ENCODE measurements at regions not wholly inside any gene's neighbourhood (a gene's known extent, or its start where the extent isn't known, plus 50 kb on each side); places are given as distances from the start of the nearest gene placed in this dataset.
"Not testable (repeated sequence)": the region's sequence is repeated elsewhere in the genome, so short reads cannot be mapped to it uniquely, and the experiment has no call there.

DNA sequence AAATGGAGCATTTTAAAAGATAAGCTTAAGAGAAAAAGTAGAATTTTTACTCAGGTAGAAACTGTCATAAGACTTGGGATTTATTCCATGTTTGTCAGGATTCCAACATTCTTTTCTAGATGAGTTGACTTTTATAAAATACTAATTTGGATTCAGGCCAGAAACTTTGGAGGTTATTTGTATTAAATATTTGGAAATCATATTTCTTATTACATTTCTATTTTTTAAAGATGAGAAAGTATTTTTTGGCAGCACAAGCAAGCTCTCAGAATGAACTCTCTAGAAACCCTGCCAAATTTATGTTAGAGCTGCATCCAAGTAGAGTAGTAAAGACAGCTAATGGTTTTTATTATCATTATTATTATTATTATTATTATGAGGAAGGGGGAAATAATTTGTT lies 1014.9 kb upstream of the GJE1 start:
- no peaks in the 10 kb centered on the region for H3K4me1 Mint-ChIP-seq (ENCODE audit: low read depth)
- no peak overlapping the region for H3K27ac Mint-ChIP-seq
- no peaks in the 10 kb centered on the region for H3K9me3 Mint-ChIP-seq (ENCODE audit: low read depth)
- H3K36me3 Mint-ChIP-seq, result no peaks in the 10 kb centered on the region
- no peak overlapping the region for H3K4me3 Mint-ChIP-seq
- no peaks in the 10 kb centered on the region for H3K27me3 Mint-ChIP-seq

DNA sequence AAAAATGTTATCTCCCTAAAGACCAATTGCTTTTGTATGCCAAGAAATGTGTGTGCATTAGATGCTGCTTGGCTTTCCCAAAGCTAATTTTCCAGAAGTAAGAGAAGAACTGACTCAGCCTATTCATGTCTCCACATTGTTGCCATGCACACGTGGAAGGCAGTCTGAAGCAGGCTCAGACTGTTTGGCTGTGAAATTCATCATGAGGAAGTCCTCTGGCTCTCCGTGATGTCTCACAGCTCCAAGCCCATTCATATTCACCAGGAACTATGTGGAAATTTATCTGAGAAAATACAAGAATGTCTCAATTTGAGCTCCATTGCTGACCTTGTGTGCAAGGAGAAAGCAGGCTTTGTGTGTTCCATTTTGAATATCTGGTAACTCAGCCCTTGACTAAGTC lies 1022.2 kb upstream of the GJE1 start:
- Mint-ChIP-seq H3K9me3 (ENCODE audit: low read depth) (no peaks in the 10 kb centered on the region), H3K36me3 (no peaks in the 10 kb centered on the region), H3K27me3 (no peaks in the 10 kb centered on the region), H3K4me3 (no peak overlapping the region), H3K4me1 (ENCODE audit: low read depth) (no peaks in the 10 kb centered on the region), H3K27ac (no peak overlapping the region)

GRCh38 chr6:141107591-141108160 lies 1025.0 kb upstream of the GJE1 start:
- Mint-ChIP-seq H3K27me3 (no peaks in the 10 kb centered on the region), H3K27ac (no peak overlapping the region), H3K4me3 (no peak overlapping the region), H3K36me3 (no peaks in the 10 kb centered on the region), H3K9me3 (ENCODE audit: low read depth) (peaks cover 5% of the 10 kb centered on the region), H3K4me1 (ENCODE audit: low read depth) (no peaks in the 10 kb centered on the region)

DNA sequence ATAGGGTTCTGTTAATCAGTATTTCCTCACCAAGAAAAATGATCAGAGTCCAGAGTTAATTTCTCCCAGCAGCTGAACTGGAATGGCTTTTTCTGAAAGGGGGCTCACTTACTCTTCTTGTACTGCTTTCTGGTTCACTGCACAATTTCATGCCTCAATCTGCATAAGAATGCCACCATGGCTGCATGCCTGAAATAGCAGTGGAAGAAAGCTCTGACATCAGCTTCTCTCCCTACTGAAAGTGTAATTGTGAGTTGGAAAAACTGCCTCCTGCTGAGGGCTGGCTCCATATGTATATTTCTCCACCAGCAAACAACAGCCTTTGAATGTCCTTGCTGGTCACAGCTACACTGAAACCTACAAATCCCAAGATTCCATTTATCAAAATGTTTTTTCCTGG lies 1027.2 kb upstream of the GJE1 start:
- Mint-ChIP-seq H3K4me1 (ENCODE audit: low read depth) (no peaks in the 10 kb centered on the region), H3K9me3 (ENCODE audit: low read depth) (peaks cover 5% of the 10 kb centered on the region), H3K27ac (no peak overlapping the region), H3K36me3 (no peaks in the 10 kb centered on the region), H3K4me3 (no peak overlapping the region), H3K27me3 (no peaks in the 10 kb centered on the region)

- peaks cover 4% of the 10 kb centered on the region for H3K27me3 Mint-ChIP-seq
- no peaks in the 10 kb centered on the region for H3K4me1 Mint-ChIP-seq (ENCODE audit: low read depth)
- no peak overlapping the region for H3K27ac Mint-ChIP-seq
- no peak overlapping the region for H3K4me3 Mint-ChIP-seq
- peaks cover 5% of the 10 kb centered on the region for H3K9me3 Mint-ChIP-seq (ENCODE audit: low read depth)
- no peaks in the 10 kb centered on the region for H3K36me3 Mint-ChIP-seq
These were observed 1029.5 kb upstream of the GJE1 start for GRCh38 chr6:141103246-141103645.

- H3K36me3 Mint-ChIP-seq, result no peaks in the 10 kb centered on the region
- no peaks in the 10 kb centered on the region for H3K9me3 Mint-ChIP-seq (ENCODE audit: low read depth)
- no peaks in the 10 kb centered on the region for H3K4me1 Mint-ChIP-seq (ENCODE audit: low read depth)
- no peak overlapping the region for H3K27ac Mint-ChIP-seq
- H3K4me3 Mint-ChIP-seq, result no peak overlapping the region
- peaks cover 4% of the 10 kb centered on the region for H3K27me3 Mint-ChIP-seq
These were observed 1035.3 kb upstream of the GJE1 start for GRCh38 chr6:141097471-141097870.

DNA sequence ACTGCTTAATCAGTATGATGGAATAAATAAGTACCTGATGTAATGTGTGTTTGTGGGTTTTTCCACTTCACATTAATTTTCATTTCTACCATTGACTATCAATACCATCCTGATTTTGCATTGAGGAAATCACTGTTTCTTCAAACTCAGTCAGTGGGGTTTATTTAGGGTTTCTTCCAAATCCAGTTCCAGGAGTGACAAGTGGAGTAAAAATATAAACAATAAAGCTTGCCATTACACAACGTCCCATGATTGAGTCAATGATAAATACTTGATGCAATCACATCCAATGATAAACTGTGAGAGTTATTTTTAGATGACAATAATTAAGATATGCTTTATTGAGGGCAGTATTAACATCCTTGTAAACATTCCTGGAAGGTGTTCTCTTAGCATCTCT lies 1037.4 kb upstream of the GJE1 start:
- Mint-ChIP-seq H3K4me1 (ENCODE audit: low read depth) (no peaks in the 10 kb centered on the region), H3K27ac (no peak overlapping the region), H3K27me3 (peaks cover 4% of the 10 kb centered on the region), H3K36me3 (no peaks in the 10 kb centered on the region), H3K9me3 (ENCODE audit: low read depth) (no peaks in the 10 kb centered on the region), H3K4me3 (no peak overlapping the region)

- no peak overlapping the region for H3K27ac Mint-ChIP-seq
- no peaks in the 10 kb centered on the region for H3K9me3 Mint-ChIP-seq (ENCODE audit: low read depth)
- no peak overlapping the region for H3K4me3 Mint-ChIP-seq
- no peaks in the 10 kb centered on the region for H3K27me3 Mint-ChIP-seq
- no peaks in the 10 kb centered on the region for H3K4me1 Mint-ChIP-seq (ENCODE audit: low read depth)
- H3K36me3 Mint-ChIP-seq, result no peaks in the 10 kb centered on the region
These were observed 1044.6 kb upstream of the GJE1 start for GRCh38 chr6:141088171-141088570.

DNA sequence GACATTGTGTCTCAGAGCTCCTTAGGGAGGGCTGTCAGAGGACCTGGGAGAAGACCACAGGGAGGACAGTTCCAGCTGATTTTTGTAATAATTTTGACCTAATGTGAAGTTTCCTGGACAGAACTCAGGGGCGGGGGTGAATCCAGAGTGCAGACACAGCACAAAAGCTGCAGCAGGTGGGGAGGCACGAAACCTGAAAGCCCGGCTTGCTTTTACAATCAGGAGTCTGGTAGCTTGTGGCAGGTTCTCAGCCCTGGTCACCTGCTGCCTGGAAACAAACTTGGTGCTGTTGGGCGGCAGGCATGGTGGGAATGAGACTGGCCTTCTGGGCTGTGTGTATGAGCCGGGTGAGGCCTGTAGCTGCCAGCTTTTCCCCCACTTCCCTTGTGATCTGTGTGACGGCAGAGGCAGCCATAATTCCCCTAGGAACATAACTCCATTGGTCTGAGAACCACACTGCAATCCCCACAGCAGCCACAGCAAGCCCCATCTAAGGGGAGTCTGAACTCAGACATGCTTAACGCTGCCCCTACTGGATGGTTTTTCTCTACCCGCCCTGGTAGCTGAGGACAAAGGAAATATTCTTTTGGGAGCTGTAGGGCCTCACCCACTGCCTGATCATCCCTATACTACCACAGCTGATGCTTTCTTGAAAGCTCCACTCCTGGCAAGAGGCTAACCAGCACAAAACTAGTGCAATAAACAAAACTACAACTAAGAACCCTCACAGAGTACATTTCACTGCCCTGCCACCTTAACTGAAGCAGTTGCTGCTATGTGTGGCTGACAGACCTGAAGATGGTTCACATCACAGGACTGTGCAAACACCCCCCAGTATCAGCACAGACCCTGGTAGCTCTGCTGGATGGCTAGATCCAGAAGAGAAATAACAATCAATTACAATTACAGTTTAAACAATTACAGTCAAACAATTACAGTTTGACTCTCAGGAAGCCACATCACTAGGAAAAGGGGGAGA lies 1055.1 kb upstream of the GJE1 start:
- Mint-ChIP-seq H3K27ac (no peak overlapping the region), H3K36me3 (no peaks in the 10 kb centered on the region), H3K9me3 (ENCODE audit: low read depth) (no peaks in the 10 kb centered on the region), H3K4me3 (no peak overlapping the region), H3K27me3 (no peaks in the 10 kb centered on the region), H3K4me1 (ENCODE audit: low read depth) (no peaks in the 10 kb centered on the region)

GRCh38 chr6:141057761-141058160 lies 1075.0 kb upstream of the GJE1 start:
- Mint-ChIP-seq H3K9me3 (ENCODE audit: low read depth) (no peaks in the 10 kb centered on the region), H3K27ac (no peak overlapping the region), H3K4me3 (no peak overlapping the region), H3K4me1 (ENCODE audit: low read depth) (no peaks in the 10 kb centered on the region), H3K36me3 (no peaks in the 10 kb centered on the region), H3K27me3 (peaks cover 2% of the 10 kb centered on the region)

GRCh38 chr6:141056945-141057625 lies 1075.6 kb upstream of the GJE1 start:
- Mint-ChIP-seq H3K4me3 (no peak overlapping the region), H3K4me1 (ENCODE audit: low read depth) (no peaks in the 10 kb centered on the region), H3K9me3 (ENCODE audit: low read depth) (no peaks in the 10 kb centered on the region), H3K27me3 (peaks cover 2% of the 10 kb centered on the region), H3K36me3 (no peaks in the 10 kb centered on the region), H3K27ac (no peak overlapping the region)

DNA sequence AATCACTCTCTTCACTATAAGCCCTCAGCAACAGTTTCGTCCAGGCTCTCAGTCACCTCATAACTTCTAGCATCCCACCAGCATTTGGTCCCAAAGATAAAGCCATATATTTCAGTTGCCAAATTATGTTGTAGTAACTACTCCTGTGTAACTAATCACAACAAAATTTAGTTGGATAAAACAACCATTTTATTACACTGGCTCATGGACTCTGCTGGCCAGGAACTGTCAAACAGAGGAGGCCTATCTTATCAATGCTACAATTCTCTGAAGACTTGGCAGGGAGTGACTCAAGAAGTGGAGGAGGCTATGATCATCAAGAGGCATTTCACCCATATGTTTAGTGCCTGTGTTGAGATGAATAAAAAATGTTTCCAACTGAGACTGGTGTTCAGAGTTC lies 1082.3 kb upstream of the GJE1 start:
- Mint-ChIP-seq H3K27ac (no peak overlapping the region), H3K4me1 (ENCODE audit: low read depth) (no peaks in the 10 kb centered on the region), H3K4me3 (no peak overlapping the region), H3K27me3 (no peaks in the 10 kb centered on the region), H3K36me3 (no peaks in the 10 kb centered on the region), H3K9me3 (ENCODE audit: low read depth) (no peaks in the 10 kb centered on the region)

GRCh38 chr6:141048451-141048850 lies 1084.3 kb upstream of the GJE1 start:
- no peaks in the 10 kb centered on the region for H3K27me3 Mint-ChIP-seq
- no peaks in the 10 kb centered on the region for H3K9me3 Mint-ChIP-seq (ENCODE audit: low read depth)
- no peaks in the 10 kb centered on the region for H3K4me1 Mint-ChIP-seq (ENCODE audit: low read depth)
- no peak overlapping the region for H3K4me3 Mint-ChIP-seq
- H3K27ac Mint-ChIP-seq, result no peak overlapping the region
- no peaks in the 10 kb centered on the region for H3K36me3 Mint-ChIP-seq

DNA sequence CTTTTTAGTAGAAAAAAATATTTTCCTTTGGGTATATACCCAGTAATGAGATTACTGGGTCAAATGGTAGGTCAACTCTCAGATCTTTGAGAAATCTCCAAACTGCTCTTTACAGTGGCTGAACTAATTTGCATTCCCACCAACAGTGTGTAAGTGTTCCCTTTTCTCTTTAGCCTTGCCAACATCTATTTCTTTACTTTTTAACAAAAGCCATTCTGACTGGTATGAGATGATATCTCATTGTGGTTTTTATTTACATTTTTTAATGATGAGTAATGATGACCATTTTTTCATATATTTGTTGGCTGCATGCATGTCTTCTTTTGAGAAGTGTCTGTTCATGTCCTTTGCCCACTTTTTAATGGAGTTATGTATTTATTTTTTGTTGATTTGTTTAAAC lies 1086.2 kb upstream of the GJE1 start:
- not testable (repeated sequence) for H3K4me1 Mint-ChIP-seq (ENCODE audit: low read depth); H3K4me3 Mint-ChIP-seq; H3K27ac Mint-ChIP-seq; H3K9me3 Mint-ChIP-seq (ENCODE audit: low read depth); H3K36me3 Mint-ChIP-seq; H3K27me3 Mint-ChIP-seq

DNA sequence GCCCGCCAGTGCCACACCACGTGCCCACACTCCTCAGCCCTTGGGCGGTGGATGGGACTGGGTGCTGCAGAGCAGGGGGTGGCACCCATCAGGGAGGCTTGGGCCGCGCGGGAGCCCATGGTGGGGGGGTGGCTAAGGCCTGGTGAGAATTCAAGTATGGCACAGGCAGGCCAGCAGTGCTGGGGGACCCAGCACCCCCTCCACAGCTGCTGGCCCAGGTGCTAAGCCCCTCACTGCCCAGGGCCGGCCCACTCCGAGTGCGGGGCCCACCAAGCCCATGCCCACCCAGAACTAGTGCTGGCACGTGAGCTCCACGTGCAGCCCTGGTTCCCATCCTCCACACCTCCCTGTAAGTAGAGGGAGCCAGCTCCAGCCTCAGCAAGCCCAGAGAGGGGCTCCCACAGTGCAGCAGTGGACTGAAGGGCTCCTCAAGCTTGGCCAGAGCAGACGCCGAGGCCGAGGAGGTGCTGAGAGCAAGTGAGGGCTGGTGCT lies 1091.1 kb upstream of the GJE1 start:
- Mint-ChIP-seq H3K4me3 (no peak overlapping the region), H3K27ac (no peak overlapping the region), H3K27me3 (no peaks in the 10 kb centered on the region), H3K4me1 (ENCODE audit: low read depth) (no peaks in the 10 kb centered on the region), H3K36me3 (no peaks in the 10 kb centered on the region), H3K9me3 (ENCODE audit: low read depth) (peaks cover 5% of the 10 kb centered on the region)
